DOHH2 (cell line): ENCODE measurements at regions not wholly inside any gene's neighbourhood (a gene's known extent, or its start where the extent isn't known, plus 50 kb on each side); places are given as distances from the start of the nearest gene placed in this dataset.
"Not testable (repeated sequence)": the region's sequence is repeated elsewhere in the genome, so short reads cannot be mapped to it uniquely, and the experiment has no call there.

Experiments
- H3F3A ChIP-seq: fragments of 200-600 bp; sonication (generic), shearing (Covaris generic); 2 replicates; pipeline ENCODE4 v1.6.0; 2016; ENCODE audit warnings: antibody characterized with exemption, mild to moderate bottlenecking; ENCODE audit not compliant: control insufficient read depth, insufficient read depth
- H3K27ac ChIP-seq: fragments of 200-600 bp; sonication (generic); 2 replicates; pipeline ENCODE4 v1.5.1; 2014; ENCODE audit warnings: low read depth, mild to moderate bottlenecking, low read length, moderate library complexity
- H3K27me3 ChIP-seq: fragments of 200-600 bp; sonication (generic); 2 replicates; pipeline ENCODE4 v1.6.1; 2014; ENCODE audit warnings: mild to moderate bottlenecking, low read length, mixed read lengths; ENCODE audit not compliant: control insufficient read depth
- H3K36me3 ChIP-seq: fragments of 200-600 bp; sonication (generic); 2 replicates; pipeline ENCODE4 v1.6.1; 2014; ENCODE audit warnings: mild to moderate bottlenecking, low read length, moderate library complexity, mixed read lengths; ENCODE audit not compliant: control insufficient read depth
- H3K4me1 ChIP-seq: fragments of 200-600 bp; sonication (generic); 2 replicates; pipeline ENCODE4 v1.6.1; 2014; ENCODE audit warnings: mild to moderate bottlenecking, low read length, mixed read lengths; ENCODE audit not compliant: control insufficient read depth
- H3K4me2 ChIP-seq: fragments of 200-600 bp; sonication (generic); 2 replicates; pipeline ENCODE4 v1.6.0; 2014; ENCODE audit warnings: mild to moderate bottlenecking, low read length, moderate library complexity
- H3K4me3 ChIP-seq: fragments of 200-600 bp; sonication (generic); 2 replicates; pipeline ENCODE4 v1.5.1; 2014; ENCODE audit warnings: mild to moderate bottlenecking, low read length, mixed read lengths
- H3K79me2 ChIP-seq: fragments of 200-600 bp; sonication (generic); 2 replicates; pipeline ENCODE4 v1.6.1; 2014; ENCODE audit warnings: mild to moderate bottlenecking, low read length, mixed read lengths; ENCODE audit not compliant: control insufficient read depth
- H3K9me2 ChIP-seq: fragments of 200-600 bp; sonication (generic); replicated peaks from 2 replicates; pipeline ENCODE4 v1.6.1; 2014; ENCODE audit warnings: mild to moderate bottlenecking, low read length, mixed read lengths; ENCODE audit not compliant: control insufficient read depth
- H3K9me3 ChIP-seq: fragments of 200-600 bp; sonication (generic); 2 replicates; pipeline ENCODE4 v1.6.1; 2014; ENCODE audit warnings: antibody characterized with exemption, low read length, mixed read lengths; ENCODE audit not compliant: control insufficient read depth, insufficient read depth
- H4K20me1 ChIP-seq: fragments of 200-600 bp; sonication (generic); 2 replicates; pipeline ENCODE4 v1.6.0; 2014; ENCODE audit warnings: low read depth, mild to moderate bottlenecking, antibody characterized with exemption, low read length, moderate library complexity; ENCODE audit not compliant: control insufficient read depth, insufficient read depth
- CTCF ChIP-seq: fragments of 200-600 bp; sonication (generic); IDR thresholded peaks from one replicate; pipeline ENCODE4 v1.5.1; 2014; ENCODE audit warnings: antibody characterized with exemption, mild to moderate bottlenecking, low read depth, low read length; ENCODE audit not compliant: poor library complexity, severe bottlenecking
- EZH2phosphoT487 ChIP-seq: fragments of 200-600 bp; sonication (generic); IDR thresholded peaks from 2 replicates; pipeline ENCODE4 v1.6.1; 2017; ENCODE audit warnings: borderline replicate concordance, mild to moderate bottlenecking, antibody characterized with exemption, low read length, moderate library complexity, mixed read lengths

DNA sequence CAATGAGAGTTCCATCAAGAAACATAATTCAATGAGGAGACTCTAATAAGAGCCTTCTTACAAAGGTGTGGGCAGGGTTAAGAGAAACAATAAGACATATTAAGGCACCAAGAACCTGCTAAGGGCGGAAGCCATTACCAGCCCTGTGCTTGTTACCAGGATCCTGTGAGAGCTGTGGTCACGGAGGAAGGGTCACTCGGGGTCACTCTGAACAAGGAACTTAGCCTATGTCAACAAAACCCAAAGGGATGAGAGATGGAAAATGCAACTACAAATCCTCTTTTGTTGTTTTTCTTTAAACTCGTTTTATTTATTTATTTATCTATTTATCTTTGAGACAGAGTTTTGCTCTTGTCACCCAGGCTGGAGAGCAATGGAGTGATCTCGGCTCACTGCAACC is 460.4 kb upstream of the CCDC196 start:
- Histone ChIP-seq H3K4me3 (no peak overlapping the region), H3K4me2 (no peak overlapping the region), H3K36me3 (no peaks in the 10 kb centered on the region), H3K9me3 (no peaks in the 10 kb centered on the region), H3K79me2 (no peaks in the 10 kb centered on the region), H3K9me2 (no peaks in the 10 kb centered on the region), H3F3A (no peaks in the 10 kb centered on the region), H4K20me1 (no peaks in the 10 kb centered on the region), H3K4me1 (no peaks in the 10 kb centered on the region), H3K27me3 (no peaks in the 10 kb centered on the region), H3K27ac (no peak overlapping the region)
- TF ChIP-seq EZH2phosphoT487 (no peak), CTCF (no peak)

GRCh38 chr14:66031981-66032380 is 454.2 kb upstream of the CCDC196 start:
- H3K27me3 ChIP-seq, H3K9me3 ChIP-seq, H3K4me3 ChIP-seq, H4K20me1 ChIP-seq, H3K79me2 ChIP-seq, H3F3A ChIP-seq, H3K27ac ChIP-seq, H3K4me1 ChIP-seq, H3K4me2 ChIP-seq, H3K36me3 ChIP-seq, H3K9me2 ChIP-seq: not testable (repeated sequence)

DNA sequence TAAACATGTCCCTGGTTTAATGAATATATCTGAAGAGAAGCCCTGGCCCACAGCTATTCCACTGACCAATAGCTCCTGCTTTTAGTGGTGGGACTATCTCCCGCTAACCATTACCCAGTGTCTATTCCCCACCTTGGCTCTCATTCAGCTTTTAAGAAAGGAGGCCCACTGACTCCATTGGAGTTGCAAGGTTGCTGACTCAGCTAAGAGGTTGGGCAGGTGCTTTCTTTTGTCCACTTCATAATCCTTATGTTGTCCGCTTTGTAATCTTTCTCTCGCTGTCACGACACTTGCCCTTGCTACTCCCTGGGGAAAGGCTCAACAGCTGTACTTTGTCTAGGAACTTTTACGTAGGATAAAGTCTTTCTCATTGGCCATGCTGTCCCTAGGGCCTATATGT is 453.4 kb upstream of the CCDC196 start:
- no peak for TF ChIP-seq CTCF
- TF ChIP-seq EZH2phosphoT487: no peak
- H4K20me1 ChIP-seq: no peaks in the 10 kb centered on the region
- H3K9me2 ChIP-seq: no peaks in the 10 kb centered on the region
- H3K4me2 ChIP-seq: no peak overlapping the region
- H3K9me3 ChIP-seq: no peaks in the 10 kb centered on the region
- peaks cover 13% of the 10 kb centered on the region for H3K27me3 ChIP-seq
- no peaks in the 10 kb centered on the region for H3F3A ChIP-seq
- H3K4me3 ChIP-seq: no peak overlapping the region
- H3K79me2 ChIP-seq: no peaks in the 10 kb centered on the region
- no peaks in the 10 kb centered on the region for H3K4me1 ChIP-seq
- no peaks in the 10 kb centered on the region for H3K36me3 ChIP-seq
- H3K27ac ChIP-seq: no peak overlapping the region

- Histone ChIP-seq H3K36me3 (no peaks in the 10 kb centered on the region), H3F3A (no peaks in the 10 kb centered on the region), H3K4me2 (no peak overlapping the region), H3K27ac (no peak overlapping the region), H3K4me1 (no peaks in the 10 kb centered on the region), H3K9me2 (no peaks in the 10 kb centered on the region), H3K4me3 (no peak overlapping the region), H3K9me3 (no peaks in the 10 kb centered on the region), H3K27me3 (peaks cover 28% of the 10 kb centered on the region), H3K79me2 (no peaks in the 10 kb centered on the region), H4K20me1 (no peaks in the 10 kb centered on the region)
- TF ChIP-seq CTCF (no peak), EZH2phosphoT487 (no peak)
Observed at GRCh38 chr14:66036547-66036946, 449.6 kb upstream of the CCDC196 start.
